Mesodermal cell (in vitro differentiated cells): ENCODE measurements at regions not wholly inside any gene's neighbourhood (a gene's known extent, or its start where the extent isn't known, plus 50 kb on each side); places are given as distances from the start of the nearest gene placed in this dataset.

Experiments
- H3K27ac ChIP-seq: 2 replicates; pipeline ENCODE4 v1.7.0; 2013; ENCODE audit warnings: mild to moderate bottlenecking, low read depth, low read length, moderate library complexity; ENCODE audit not compliant: severe bottlenecking
- H3K36me3 ChIP-seq: 2 replicates; pipeline ENCODE4 v1.7.1; 2013; ENCODE audit warnings: mild to moderate bottlenecking, low read length, moderate library complexity; ENCODE audit not compliant: control insufficient read depth, insufficient read depth
- H3K4me1 ChIP-seq: one replicate; pipeline ENCODE4 v1.7.1; 2013; ENCODE audit warnings: mild to moderate bottlenecking, low read length; ENCODE audit not compliant: insufficient read depth, control insufficient read depth, poor library complexity, severe bottlenecking
- H3K4me3 ChIP-seq: 2 replicates; pipeline ENCODE4 v1.7.0; 2013; ENCODE audit warnings: low read length, control low read depth, mild to moderate bottlenecking; ENCODE audit not compliant: insufficient read depth, poor library complexity, severe bottlenecking; ENCODE audit errors: extremely low read depth
- H3K9me3 ChIP-seq: 2 replicates; pipeline ENCODE4 v1.7.1; 2013; ENCODE audit warnings: mild to moderate bottlenecking, low read length, moderate library complexity; ENCODE audit not compliant: control insufficient read depth
- WGBS, 2 experiments: methylation state at CpG; one replicate each; pipeline ENCODE4 v1.1.5; 2013; ENCODE audit warnings: missing lambda C conversion rate in 2 of 2; ENCODE audit not compliant: insufficient coverage in 2 of 2; 5-methylcytosine and 5-hydroxymethylcytosine counted together

GRCh38 chr10:130745251-130745650 is 566.3 kb downstream of the TCERG1L start:
- H3K4me3 ChIP-seq, result no peak overlapping the region
- H3K9me3 ChIP-seq, result no peaks in the 10 kb centered on the region
- 58 to 69% methylated on average over 3 to 4 of the region's 5 CpGs for WGBS, 2 experiments
- no peaks in the 10 kb centered on the region for H3K4me1 ChIP-seq
- no peaks in the 10 kb centered on the region for H3K36me3 ChIP-seq
- no peak overlapping the region for H3K27ac ChIP-seq

DNA sequence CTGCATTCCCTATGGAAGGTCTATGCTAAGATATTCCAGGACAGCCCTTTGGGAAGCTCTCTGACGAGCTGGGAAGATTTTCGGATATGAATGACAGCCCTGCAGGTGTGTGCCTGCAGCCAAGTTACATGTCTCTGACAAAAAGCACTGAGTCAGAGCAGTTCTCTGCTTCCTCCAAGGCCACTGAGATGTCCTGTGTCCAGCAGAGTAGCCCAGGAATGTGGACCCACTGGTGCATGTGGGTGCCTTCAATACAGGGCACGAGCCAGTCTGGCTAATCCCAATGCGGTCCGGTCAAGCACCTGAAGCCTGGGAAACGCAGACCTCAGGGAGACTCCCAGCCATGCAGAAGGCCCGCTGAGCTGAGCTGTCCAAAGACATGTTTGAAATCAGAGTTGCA is 565.7 kb downstream of the TCERG1L start:
- Histone ChIP-seq H3K4me3 (no peak overlapping the region), H3K9me3 (no peaks in the 10 kb centered on the region), H3K36me3 (no peaks in the 10 kb centered on the region), H3K4me1 (no peaks in the 10 kb centered on the region), H3K27ac (no peak overlapping the region)
- 87 to 88% methylated on average over 7 of the region's 7 CpGs for WGBS, 2 experiments

DNA sequence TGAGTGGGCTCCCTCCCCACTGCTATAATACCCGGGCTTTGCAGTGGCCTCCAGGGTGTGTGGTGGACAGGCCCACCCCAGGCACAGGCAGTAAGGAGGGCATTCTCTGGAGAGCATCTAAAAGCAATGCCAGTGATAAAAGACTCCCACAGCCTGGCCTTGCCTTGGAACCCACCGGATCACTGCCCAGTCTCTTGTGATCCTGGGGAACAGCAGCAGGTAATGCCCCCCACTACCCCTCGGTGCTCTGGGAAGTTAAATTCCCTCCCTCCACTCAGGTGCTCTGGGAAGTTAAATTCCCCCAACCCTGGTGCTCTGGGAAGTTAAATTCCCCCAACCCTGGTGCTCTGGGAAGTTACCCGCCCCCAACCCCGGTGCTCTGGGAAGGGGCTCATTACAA is 565.2 kb downstream of the TCERG1L start:
- WGBS, 2 experiments, result 90 to 100% methylated on average over 3 to 4 of the region's 5 CpGs
- Histone ChIP-seq H3K4me1 (peaks cover 1% of the 10 kb centered on the region), H3K36me3 (no peaks in the 10 kb centered on the region), H3K9me3 (no peaks in the 10 kb centered on the region), H3K4me3 (no peak overlapping the region), H3K27ac (no peak overlapping the region)

GRCh38 chr10:130747356-130747755 is 564.2 kb downstream of the TCERG1L start:
- H3K9me3 ChIP-seq, result no peaks in the 10 kb centered on the region
- H3K4me3 ChIP-seq, result no peak overlapping the region
- 81 to 88% methylated on average over 9 to 11 of the region's 11 CpGs for WGBS, 2 experiments

DNA sequence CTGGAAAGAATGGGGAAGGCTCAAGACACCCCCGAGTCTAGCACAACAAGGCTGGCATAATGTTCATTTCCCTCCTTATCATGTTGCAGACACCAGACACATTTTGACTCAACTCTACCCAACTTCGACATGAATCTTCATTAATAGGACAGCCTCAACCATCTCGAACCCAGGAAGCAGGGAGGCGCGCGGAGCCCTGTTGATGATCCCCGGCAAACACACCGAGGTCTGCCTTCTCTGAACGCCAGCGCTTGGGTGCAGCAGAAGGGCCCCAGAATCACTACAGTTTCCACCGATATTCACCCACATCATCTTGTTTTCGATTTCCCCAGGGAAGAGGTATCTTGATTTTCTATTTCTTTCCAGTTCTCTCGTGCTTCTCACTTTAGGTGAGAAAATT is 563.6 kb downstream of the TCERG1L start:
- no peaks in the 10 kb centered on the region for H3K9me3 ChIP-seq
- no peaks in the 10 kb centered on the region for H3K36me3 ChIP-seq
- H3K4me1 ChIP-seq, result peaks cover 8% of the 10 kb centered on the region
- H3K27ac ChIP-seq, result no peak overlapping the region
- H3K4me3 ChIP-seq, result no peak overlapping the region
- 86 to 93% methylated on average over 10 to 13 of the region's 13 CpGs for WGBS, 2 experiments

More at GRCh38 chr10:130747356-130747755, 564.2 kb downstream of the TCERG1L start:
- Histone ChIP-seq H3K4me1 (peaks cover 8% of the 10 kb centered on the region), H3K27ac (no peak overlapping the region), H3K36me3 (no peaks in the 10 kb centered on the region)

GRCh38 chr10:130748409-130749057 is 563.0 kb downstream of the TCERG1L start:
- Histone ChIP-seq H3K36me3 (no peaks in the 10 kb centered on the region), H3K4me3 (no peak overlapping the region), H3K27ac (no peak overlapping the region), H3K4me1 (peaks cover 8% of the 10 kb centered on the region), H3K9me3 (no peaks in the 10 kb centered on the region)
- 82 to 94% methylated on average over 3 to 8 of the region's 14 CpGs for WGBS, 2 experiments

- no peaks in the 10 kb centered on the region for H3K36me3 ChIP-seq
- no peaks in the 10 kb centered on the region for H3K9me3 ChIP-seq
- H3K27ac ChIP-seq, result no peak overlapping the region
- H3K4me1 ChIP-seq, result peaks cover 8% of the 10 kb centered on the region
- WGBS, 2 experiments, result 0% methylated on average over 2 of the region's 2 CpGs
- H3K4me3 ChIP-seq, result no peak overlapping the region
These were observed 561.6 kb downstream of the TCERG1L start for GRCh38 chr10:130749911-130750310.

DNA sequence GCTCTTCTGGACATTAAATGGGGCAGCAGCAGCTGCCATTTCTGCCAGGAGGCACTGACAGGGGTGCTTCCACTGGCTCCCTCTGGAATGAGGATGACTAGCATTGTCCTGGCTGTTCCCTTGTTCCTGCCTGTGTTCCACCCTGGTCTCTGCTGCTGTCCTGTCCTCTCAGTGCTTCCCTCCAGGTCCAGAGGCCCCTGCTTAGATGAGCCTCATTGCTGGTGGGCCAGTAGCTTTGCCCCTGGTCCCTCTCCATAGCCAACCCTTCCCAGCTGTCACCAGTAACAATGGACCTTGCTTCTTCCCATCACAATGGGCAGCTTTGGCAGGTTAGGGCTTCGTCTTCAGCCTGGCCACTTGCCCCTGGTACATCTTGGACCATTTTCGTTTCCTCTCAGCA is 561.1 kb downstream of the TCERG1L start:
- no peak overlapping the region for H3K4me3 ChIP-seq
- peaks cover 8% of the 10 kb centered on the region for H3K4me1 ChIP-seq
- 60 to 80% methylated on average over 1 of the region's 2 CpGs for WGBS, 2 experiments
- no peaks in the 10 kb centered on the region for H3K36me3 ChIP-seq
- H3K27ac ChIP-seq, result no peak overlapping the region
- no peaks in the 10 kb centered on the region for H3K9me3 ChIP-seq

- H3K36me3 ChIP-seq, result no peaks in the 10 kb centered on the region
- H3K27ac ChIP-seq, result no peak overlapping the region
- H3K9me3 ChIP-seq, result no peaks in the 10 kb centered on the region
- H3K4me1 ChIP-seq, result peaks cover 8% of the 10 kb centered on the region
- H3K4me3 ChIP-seq, result no peak overlapping the region
- WGBS, 2 experiments, result 90 to 91% methylated on average over 13 to 15 of the region's 15 CpGs
These were observed 560.2 kb downstream of the TCERG1L start for GRCh38 chr10:130751106-130751840.

GRCh38 chr10:130751851-130752250 is 559.7 kb downstream of the TCERG1L start:
- Histone ChIP-seq H3K27ac (no peak overlapping the region), H3K36me3 (no peaks in the 10 kb centered on the region), H3K4me3 (no peak overlapping the region), H3K9me3 (no peaks in the 10 kb centered on the region), H3K4me1 (peaks cover 8% of the 10 kb centered on the region)
- 60% methylated on average over 1 of the region's 8 CpGs; no CpG with 5 or more reads in 1 of the 2 experiments for whole genome bisulfite sequencing, 2 experiments

DNA sequence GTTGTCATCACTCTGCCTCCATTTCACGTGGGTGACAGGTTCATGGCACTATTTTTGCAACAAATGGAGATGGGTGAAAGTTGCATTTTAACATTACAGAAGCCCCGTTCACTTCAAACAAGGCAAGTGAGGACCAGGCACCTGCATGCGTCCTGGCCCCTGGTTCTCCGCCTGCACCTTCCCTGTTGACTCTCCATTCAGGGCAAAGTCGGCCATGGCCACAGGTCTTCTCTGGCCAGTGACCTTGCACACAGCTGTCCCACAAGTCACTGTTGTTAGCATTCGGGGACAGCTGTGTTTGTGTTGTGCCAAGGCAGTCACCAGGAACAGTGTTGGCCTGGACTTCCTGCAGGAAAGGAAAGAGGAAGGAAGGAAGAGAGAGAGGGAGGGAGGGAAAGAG is 554.9 kb downstream of the TCERG1L start:
- no peaks in the 10 kb centered on the region for H3K36me3 ChIP-seq
- no peaks in the 10 kb centered on the region for H3K9me3 ChIP-seq
- WGBS, 2 experiments, result 79 to 87% methylated on average over 6 of the region's 6 CpGs
- H3K4me3 ChIP-seq, result no peak overlapping the region
- H3K4me1 ChIP-seq, result peaks cover 3% of the 10 kb centered on the region
- H3K27ac ChIP-seq, result no peak overlapping the region
